SU-DHL-6 (cell line): ENCODE measurements at regions not wholly inside any gene's neighbourhood (a gene's known extent, or its start where the extent isn't known, plus 50 kb on each side); places are given as distances from the start of the nearest gene placed in this dataset.

Experiments used
- EZH2phosphoT487 ChIP-seq: fragments of 200-600 bp; sonication (generic), shearing (Covaris generic); conservative IDR thresholded peaks from 2 replicates; pipeline ENCODE4 v1.6.1; 2018; ENCODE audit warnings: mild to moderate bottlenecking, antibody characterized with exemption, low read length, moderate library complexity, mixed read lengths
- TF ChIP-seq, protein P1 (sequence below): fragments of 200-600 bp; sonication (generic); IDR thresholded peaks from one replicate; pipeline ENCODE4 v1.5.1; 2017; ENCODE audit warnings: antibody characterized with exemption, mild to moderate bottlenecking, low read length, moderate library complexity; ENCODE audit not compliant: insufficient read depth, poor library complexity, severe bottlenecking

DNA sequence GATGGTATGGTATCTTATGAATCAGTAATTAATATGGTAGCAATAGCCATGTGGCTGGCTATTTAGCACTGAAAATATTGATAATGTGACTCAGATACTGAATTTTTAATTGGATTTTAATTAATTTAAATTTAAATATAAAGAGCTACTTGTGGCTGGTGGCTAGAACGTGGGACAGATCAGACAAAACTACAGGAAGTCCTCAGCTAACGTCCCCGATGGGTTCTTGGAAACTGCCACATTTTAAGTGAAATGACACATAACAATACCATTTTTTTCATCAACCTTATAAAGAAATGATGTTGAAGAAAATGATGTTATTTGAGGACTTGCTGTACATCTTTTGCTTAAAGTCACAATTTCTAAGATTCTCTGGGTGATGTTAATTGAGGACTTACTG is 138.1 kb upstream of the FLRT2 start:
- TF ChIP-seq, protein P1, sequence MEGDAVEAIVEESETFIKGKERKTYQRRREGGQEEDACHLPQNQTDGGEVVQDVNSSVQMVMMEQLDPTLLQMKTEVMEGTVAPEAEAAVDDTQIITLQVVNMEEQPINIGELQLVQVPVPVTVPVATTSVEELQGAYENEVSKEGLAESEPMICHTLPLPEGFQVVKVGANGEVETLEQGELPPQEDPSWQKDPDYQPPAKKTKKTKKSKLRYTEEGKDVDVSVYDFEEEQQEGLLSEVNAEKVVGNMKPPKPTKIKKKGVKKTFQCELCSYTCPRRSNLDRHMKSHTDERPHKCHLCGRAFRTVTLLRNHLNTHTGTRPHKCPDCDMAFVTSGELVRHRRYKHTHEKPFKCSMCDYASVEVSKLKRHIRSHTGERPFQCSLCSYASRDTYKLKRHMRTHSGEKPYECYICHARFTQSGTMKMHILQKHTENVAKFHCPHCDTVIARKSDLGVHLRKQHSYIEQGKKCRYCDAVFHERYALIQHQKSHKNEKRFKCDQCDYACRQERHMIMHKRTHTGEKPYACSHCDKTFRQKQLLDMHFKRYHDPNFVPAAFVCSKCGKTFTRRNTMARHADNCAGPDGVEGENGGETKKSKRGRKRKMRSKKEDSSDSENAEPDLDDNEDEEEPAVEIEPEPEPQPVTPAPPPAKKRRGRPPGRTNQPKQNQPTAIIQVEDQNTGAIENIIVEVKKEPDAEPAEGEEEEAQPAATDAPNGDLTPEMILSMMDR = no peak
- TF ChIP-seq EZH2phosphoT487 = no peak
